GM10248 (cell line): ENCODE measurements at regions not wholly inside any gene's neighbourhood (a gene's known extent, or its start where the extent isn't known, plus 50 kb on each side); places are given as distances from the start of the nearest gene placed in this dataset.

ENCODE experiments used
- CTCF ChIA-PET: fragments of 300-600 bp; sonication (Branson Sonifier 250); formaldehyde crosslinking; extraction: SDS; loops from one replicate; lab custom pipeline; 2021; ENCODE audit warnings: antibody characterized with exemption; lab: Yijun Ruan, JAX
- POLR2A ChIA-PET: fragments of 350-650 bp; sonication (Branson Sonifier 250); formaldehyde crosslinking; extraction: SDS; loops from one replicate; lab custom pipeline; 2020; ENCODE audit warnings: antibody characterized with exemption; lab: Yijun Ruan, JAX
- DNase-seq: peaks from one replicate; pipeline ENCODE4 v3.0.0; 2012; ENCODE audit errors: extremely low spot score
- CTCF ChIP-seq: IDR thresholded peaks from 2 replicates; pipeline ENCODE4 v1.5.1; 2012; ENCODE audit warnings: mild to moderate bottlenecking, low read depth; ENCODE audit errors: extremely low read depth, missing control alignments, control extremely low read depth

DNA sequence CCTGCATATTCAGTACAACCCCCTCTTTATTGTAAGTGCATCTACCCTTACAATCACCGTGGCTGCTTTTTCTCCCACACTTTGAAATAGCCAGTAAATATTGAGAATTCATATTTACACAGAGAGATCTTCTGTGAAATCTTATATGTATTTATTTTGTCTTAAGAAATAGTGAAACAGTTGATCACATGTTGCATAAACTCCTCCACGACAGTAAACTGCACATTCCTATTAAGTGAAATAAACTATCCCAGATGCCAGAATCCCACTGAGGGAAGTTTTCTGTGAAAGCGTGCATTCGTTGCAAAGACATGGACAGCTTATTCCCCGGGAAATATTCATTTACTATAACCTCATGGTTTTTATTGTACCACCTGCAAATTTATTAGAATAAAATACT lies 796.0 kb downstream of the ROBO2 start:
- DNase-seq = no peak
- no peak for TF ChIP-seq CTCF
- ChIA-PET POLR2A (no interaction called here), CTCF (interaction anchor here (1.1 kb wide), 1 partner anchor 11 kb away, joined by 3 read pairs; no protein-coding TSS in a partner anchor)

DNA sequence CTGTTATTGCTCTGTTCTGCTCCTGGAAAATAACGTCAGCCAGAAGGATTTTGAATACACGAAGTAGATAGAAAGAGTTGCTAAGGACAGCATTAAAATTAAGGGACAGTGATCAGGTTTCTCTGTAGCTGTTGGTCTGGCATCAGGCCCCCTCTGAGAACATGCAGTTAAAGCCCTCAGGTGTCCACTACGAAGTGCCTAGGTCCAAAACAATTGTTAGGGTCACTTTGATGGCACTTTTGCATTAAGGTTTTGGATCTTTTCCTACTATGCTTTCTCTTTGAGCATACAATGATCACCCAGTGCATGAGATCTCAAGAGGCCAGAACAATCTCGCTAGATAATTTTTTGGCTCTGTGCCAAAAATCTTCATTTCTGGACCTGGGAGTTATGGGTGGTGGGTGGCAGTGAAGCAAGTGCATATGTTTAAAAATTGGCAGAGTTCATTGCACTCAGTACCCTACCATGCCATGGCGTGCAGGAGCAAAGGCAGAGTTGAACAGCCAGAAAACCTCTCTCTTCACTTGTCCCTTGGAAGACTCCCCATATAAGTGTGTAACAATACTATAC lies 797.6 kb downstream of the ROBO2 start:
- ChIA-PET POLR2A (no interaction called here), CTCF (no interaction called here)
- TF ChIP-seq CTCF = no peak
- DNase-seq = no peak

DNA sequence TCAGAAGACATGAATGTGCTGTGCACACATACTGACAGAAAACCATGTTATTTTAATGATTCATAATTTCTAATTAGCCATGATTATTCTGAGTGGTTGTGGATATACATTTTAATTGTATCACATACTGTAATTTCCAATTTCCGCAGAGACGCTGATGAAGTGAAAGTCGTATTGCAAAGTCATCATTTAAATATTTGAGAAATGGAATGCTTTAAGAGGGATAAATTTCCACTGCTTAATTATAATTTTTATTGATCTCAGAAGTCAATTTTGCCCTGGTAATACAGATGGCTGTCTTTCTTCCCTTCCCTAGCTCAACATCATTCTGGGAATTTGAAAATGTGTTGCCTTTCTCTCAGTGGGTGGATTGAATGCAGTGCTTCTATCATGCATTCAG lies 819.3 kb downstream of the ROBO2 start:
- ChIA-PET CTCF (interaction anchor here (0.9 kb wide), 1 partner anchor 11 kb away, joined by 3 read pairs; no protein-coding TSS in a partner anchor), POLR2A (no interaction called here)
- no peak for TF ChIP-seq CTCF
- no peak for DNase-seq

GRCh38 chr3:77868725-77869124 lies 828.8 kb downstream of the ROBO2 start:
- POLR2A ChIA-PET = no interaction called here
- CTCF ChIA-PET = no interaction called here
- TF ChIP-seq CTCF = no peak
- DNase-seq = no peak

- DNase-seq = no peak
- CTCF ChIA-PET = interaction anchor here (0.8 kb wide), 1 partner anchor 10 kb away, joined by 3 read pairs; no protein-coding TSS in a partner anchor
- POLR2A ChIA-PET = no interaction called here
These were observed 829.5 kb downstream of the ROBO2 start for GRCh38 chr3:77869423-77869822.

GRCh38 chr3:77871436-77871835 lies 831.5 kb downstream of the ROBO2 start:
- no peak for DNase-seq
- CTCF ChIA-PET = no interaction called here
- TF ChIP-seq CTCF = no peak
- POLR2A ChIA-PET = no interaction called here

More at GRCh38 chr3:77869423-77869822, 829.5 kb downstream of the ROBO2 start:
- no peak for TF ChIP-seq CTCF
